ENCODE measurements at regions not wholly inside any gene's neighbourhood (a gene's known extent, or its start where the extent isn't known, plus 50 kb on each side); places are given as distances from the start of the nearest gene placed in this dataset.
A peak's percentile ranks its signal among the peaks of the same experiment; 100 is the strongest.

GRCh38 chr6:28707387-28708282, 182.0 kb downstream of the GPX5 start:
- no peak for DNase-seq (ENCODE audit: low spot score)
- Mint-ChIP-seq H3K4me3 (ENCODE audit: unreplicated experiment) (peak overlapping the region; percentile 29), H3K27ac (ENCODE audit: unreplicated experiment) (no peak overlapping the region), H3K27me3 (ENCODE audit: unreplicated experiment) (peaks cover 6% of the 10 kb centered on the region), H3K4me1 (ENCODE audit: unreplicated experiment) (peaks cover 13% of the 10 kb centered on the region), H3K9me3 (ENCODE audit: unreplicated experiment) (peaks cover 10% of the 10 kb centered on the region), H3K36me3 (ENCODE audit: low read depth, unreplicated experiment) (peaks cover 14% of the 10 kb centered on the region)
- TF ChIP-seq, protein P1, sequence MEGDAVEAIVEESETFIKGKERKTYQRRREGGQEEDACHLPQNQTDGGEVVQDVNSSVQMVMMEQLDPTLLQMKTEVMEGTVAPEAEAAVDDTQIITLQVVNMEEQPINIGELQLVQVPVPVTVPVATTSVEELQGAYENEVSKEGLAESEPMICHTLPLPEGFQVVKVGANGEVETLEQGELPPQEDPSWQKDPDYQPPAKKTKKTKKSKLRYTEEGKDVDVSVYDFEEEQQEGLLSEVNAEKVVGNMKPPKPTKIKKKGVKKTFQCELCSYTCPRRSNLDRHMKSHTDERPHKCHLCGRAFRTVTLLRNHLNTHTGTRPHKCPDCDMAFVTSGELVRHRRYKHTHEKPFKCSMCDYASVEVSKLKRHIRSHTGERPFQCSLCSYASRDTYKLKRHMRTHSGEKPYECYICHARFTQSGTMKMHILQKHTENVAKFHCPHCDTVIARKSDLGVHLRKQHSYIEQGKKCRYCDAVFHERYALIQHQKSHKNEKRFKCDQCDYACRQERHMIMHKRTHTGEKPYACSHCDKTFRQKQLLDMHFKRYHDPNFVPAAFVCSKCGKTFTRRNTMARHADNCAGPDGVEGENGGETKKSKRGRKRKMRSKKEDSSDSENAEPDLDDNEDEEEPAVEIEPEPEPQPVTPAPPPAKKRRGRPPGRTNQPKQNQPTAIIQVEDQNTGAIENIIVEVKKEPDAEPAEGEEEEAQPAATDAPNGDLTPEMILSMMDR (IDR thresholded peaks at IDR 0.05; ENCODE audit: unreplicated experiment): no peak

- Mint-ChIP-seq H3K4me3 (ENCODE audit: unreplicated experiment) (peak overlapping the region; percentile 94), H3K4me1 (ENCODE audit: unreplicated experiment) (peaks cover 13% of the 10 kb centered on the region), H3K27ac (ENCODE audit: unreplicated experiment) (peak overlapping the region; percentile 95), H3K36me3 (ENCODE audit: low read depth, unreplicated experiment) (peaks cover 14% of the 10 kb centered on the region), H3K9me3 (ENCODE audit: unreplicated experiment) (peaks cover 10% of the 10 kb centered on the region), H3K27me3 (ENCODE audit: unreplicated experiment) (peaks cover 2% of the 10 kb centered on the region)
- TF ChIP-seq, protein P1 (IDR thresholded peaks at IDR 0.05; ENCODE audit: unreplicated experiment): no peak
- DNase-seq (ENCODE audit: low spot score): peak; percentile 43
Observed at GRCh38 chr6:28709478-28710349, 184.0 kb downstream of the GPX5 start.

DNA sequence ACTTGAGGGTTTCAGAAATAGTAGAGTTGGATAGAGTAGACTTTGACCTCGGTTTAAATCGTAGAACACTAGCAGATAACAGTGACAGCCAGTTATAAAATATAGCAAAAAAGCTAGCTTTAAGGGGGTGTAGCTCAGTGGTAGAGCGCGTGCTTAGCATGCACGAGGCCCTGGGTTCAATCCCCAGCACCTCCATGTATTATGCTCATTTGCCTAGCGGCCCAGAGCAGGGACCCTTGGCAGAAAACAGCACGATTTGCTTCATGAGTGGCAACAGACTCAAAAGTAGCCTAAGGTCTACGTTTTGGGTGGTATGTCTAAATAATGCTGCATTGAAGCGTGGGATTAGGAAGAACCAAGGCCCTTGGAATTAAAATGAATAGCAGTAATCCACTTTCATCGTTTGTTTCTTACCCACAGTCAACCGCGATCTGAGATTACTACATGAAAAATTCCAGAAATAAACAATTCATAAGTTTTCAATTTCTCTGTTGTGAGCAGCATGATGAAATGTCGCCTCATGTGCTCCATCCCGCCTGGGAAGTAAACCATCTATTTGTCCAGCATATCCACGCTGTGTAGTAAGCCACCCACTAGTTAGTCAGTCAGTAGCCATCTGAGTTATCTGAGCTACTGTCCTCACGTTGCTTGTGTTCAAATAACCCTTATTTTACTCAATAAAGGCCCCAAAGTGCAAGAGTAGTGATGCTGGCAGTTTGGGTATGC, 184.9 kb downstream of the GPX5 start:
- peak overlapping the region; percentile 95 for H3K27ac Mint-ChIP-seq (ENCODE audit: unreplicated experiment)
- H3K9me3 Mint-ChIP-seq (ENCODE audit: unreplicated experiment): peaks cover 10% of the 10 kb centered on the region
- DNase-seq (ENCODE audit: low spot score): peak; percentile 28
- peak overlapping the region; percentile 94 for H3K4me3 Mint-ChIP-seq (ENCODE audit: unreplicated experiment)
- peaks cover 2% of the 10 kb centered on the region for H3K27me3 Mint-ChIP-seq (ENCODE audit: unreplicated experiment)
- TF ChIP-seq, protein P1 (IDR thresholded peaks at IDR 0.05; ENCODE audit: unreplicated experiment): no peak
- peaks cover 13% of the 10 kb centered on the region for H3K4me1 Mint-ChIP-seq (ENCODE audit: unreplicated experiment)
- H3K36me3 Mint-ChIP-seq (ENCODE audit: low read depth, unreplicated experiment): peaks cover 14% of the 10 kb centered on the region

DNA sequence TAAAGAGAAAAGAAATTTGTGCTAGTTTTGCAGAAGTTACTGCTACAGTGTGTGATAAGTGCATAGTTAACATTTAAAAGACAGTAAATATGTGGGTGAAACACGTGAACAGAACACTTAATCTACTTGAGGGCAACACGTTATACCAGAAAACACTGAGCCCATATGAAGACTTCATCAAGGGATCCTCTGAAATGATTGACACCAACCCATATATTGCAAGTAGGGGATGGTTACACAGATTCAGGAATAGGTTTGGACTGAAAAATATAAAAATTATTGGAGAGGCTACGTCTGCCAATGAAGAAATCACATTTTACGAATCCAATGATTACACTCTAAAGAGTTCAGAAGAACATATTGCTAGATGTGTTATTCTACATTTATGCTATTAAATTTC, 185.6 kb downstream of the GPX5 start:
- Mint-ChIP-seq H3K9me3 (ENCODE audit: unreplicated experiment) (peaks cover 10% of the 10 kb centered on the region), H3K4me1 (ENCODE audit: unreplicated experiment) (peaks cover 13% of the 10 kb centered on the region), H3K27me3 (ENCODE audit: unreplicated experiment) (peaks cover 2% of the 10 kb centered on the region), H3K4me3 (ENCODE audit: unreplicated experiment) (no peak overlapping the region), H3K27ac (ENCODE audit: unreplicated experiment) (no peak overlapping the region), H3K36me3 (ENCODE audit: low read depth, unreplicated experiment) (peaks cover 12% of the 10 kb centered on the region)
- TF ChIP-seq, protein P1 (IDR thresholded peaks at IDR 0.05; ENCODE audit: unreplicated experiment): no peak
- DNase-seq (ENCODE audit: low spot score): no peak

Data from endothelial cell (in vitro differentiated cells).